Liver (tissue), 8 donors: ENCODE measurements at regions not wholly inside any gene's neighbourhood (a gene's known extent, or its start where the extent isn't known, plus 50 kb on each side); places are given as distances from the start of the nearest gene placed in this dataset.

Experiments used
- DNase-seq: peaks from one replicate; pipeline ENCODE4 v3.0.0-alpha.2; 2017; ENCODE audit warnings: low spot score
- H3K27ac ChIP-seq, 2 donors: one replicate each; pipeline ENCODE4 v1.7.0; 2013; ENCODE audit warnings: inconsistent platforms in 2 of 2, low read length in 2 of 2, control low read depth in 1 of 2, low read depth in 1 of 2, mild to moderate bottlenecking in 1 of 2
- H3K27me3 ChIP-seq, 4 donors: one replicate each; pipeline versions ENCODE4 v1.6.1 to v1.7.0; 2013; ENCODE audit warnings: low read length in 3 of 4, inconsistent platforms in 1 of 4, mild to moderate bottlenecking in 1 of 4, moderate library complexity in 1 of 4; ENCODE audit not compliant: control insufficient read depth in 4 of 4, insufficient read depth in 4 of 4
- H3K36me3 ChIP-seq, 4 donors: one replicate each; pipeline versions ENCODE4 v1.6.1 to v1.7.0; 2013; ENCODE audit warnings: low read length in 3 of 4, mild to moderate bottlenecking in 3 of 4, low read depth in 1 of 4, moderate library complexity in 1 of 4; ENCODE audit not compliant: control insufficient read depth in 4 of 4, insufficient read depth in 3 of 4
- H3K4me1 ChIP-seq, 4 donors: one replicate each; pipeline versions ENCODE4 v1.6.1 to v1.7.0; 2013; ENCODE audit warnings: low read length in 3 of 4, mild to moderate bottlenecking in 3 of 4, moderate library complexity in 1 of 4; ENCODE audit not compliant: control insufficient read depth in 4 of 4, insufficient read depth in 4 of 4
- H3K4me3 ChIP-seq, 3 donors: one replicate each; pipeline versions ENCODE4 v1.6.1 to v1.7.0; 2013; ENCODE audit warnings: low read length in 3 of 3, control low read depth in 1 of 3, low read depth in 1 of 3, mild to moderate bottlenecking in 1 of 3
- H3K9ac ChIP-seq, 2 donors: one replicate each; pipeline ENCODE4 v1.7.0; 2013; ENCODE audit warnings: low read length in 2 of 2, mild to moderate bottlenecking in 2 of 2, moderate library complexity in 2 of 2, control low read depth in 1 of 2, low read depth in 1 of 2
- H3K9me3 ChIP-seq, 4 donors: one replicate each; pipeline versions ENCODE4 v1.6.1 to v1.7.0; 2013; ENCODE audit warnings: low read length in 3 of 4; ENCODE audit not compliant: control insufficient read depth in 4 of 4
- ATF3 ChIP-seq: IDR thresholded peaks from 2 replicates; pipeline ENCODE4 v1.6.1; 2016; ENCODE audit warnings: antibody characterized with exemption
- CTCF ChIP-seq: fragments of 150-350 bp; IDR thresholded peaks from 2 replicates; pipeline ENCODE4 v1.5.1; 2017; ENCODE audit warnings: improper control_type of control experiment, low read depth, low read length; ENCODE audit not compliant: missing input control
- EGR1 ChIP-seq, 2 donors: IDR thresholded peaks; 2 replicates each; pipeline ENCODE4 v1.6.1; 2016 to 2018; ENCODE audit warnings: antibody characterized with exemption in 2 of 2, low read depth in 2 of 2
- FOXA1 ChIP-seq: IDR thresholded peaks from 2 replicates; pipeline ENCODE4 v1.6.1; 2016; ENCODE audit warnings: antibody characterized with exemption
- FOXA2 ChIP-seq: IDR thresholded peaks from 2 replicates; pipeline ENCODE4 v1.6.1; 2016; ENCODE audit warnings: antibody characterized with exemption
- GABPA ChIP-seq, 2 donors: IDR thresholded peaks in 1 of 2; conservative IDR thresholded peaks in 1 of 2; 2 replicates each; pipeline ENCODE4 v1.6.1; 2016; ENCODE audit warnings: antibody characterized with exemption in 2 of 2, mild to moderate bottlenecking in 1 of 2, moderate library complexity in 1 of 2
- HNF4G ChIP-seq: IDR thresholded peaks from 2 replicates; pipeline ENCODE4 v1.6.1; 2016; ENCODE audit warnings: antibody characterized with exemption
- JUND ChIP-seq, 2 donors: IDR thresholded peaks; 2 replicates each; pipeline ENCODE4 v1.6.1; 2016; ENCODE audit warnings: antibody characterized with exemption in 2 of 2
- MAX ChIP-seq: IDR thresholded peaks from 2 replicates; pipeline ENCODE4 v1.6.1; 2016; ENCODE audit warnings: antibody characterized with exemption
- NR2F2 ChIP-seq: IDR thresholded peaks from 2 replicates; pipeline ENCODE4 v1.6.1; 2016; ENCODE audit warnings: antibody characterized with exemption
- RAD21 ChIP-seq, 2 donors: IDR thresholded peaks; 2 replicates each; pipeline ENCODE4 v1.6.1; 2016; ENCODE audit warnings: antibody characterized with exemption in 2 of 2, mild to moderate bottlenecking in 2 of 2
- REST ChIP-seq: IDR thresholded peaks from 2 replicates; pipeline ENCODE4 v1.6.1; 2016; ENCODE audit warnings: antibody characterized with exemption, mild to moderate bottlenecking
- RXRA ChIP-seq, 2 donors: IDR thresholded peaks; 2 replicates each; pipeline ENCODE4 v1.6.1; 2017 to 2018; ENCODE audit warnings: antibody characterized with exemption in 2 of 2, mild to moderate bottlenecking in 1 of 2
- SP1 ChIP-seq: IDR thresholded peaks from 2 replicates; pipeline ENCODE4 v1.6.1; 2018; ENCODE audit warnings: antibody characterized with exemption, mild to moderate bottlenecking
- TAF1 ChIP-seq: conservative IDR thresholded peaks from 2 replicates; pipeline ENCODE4 v1.6.1; 2016; ENCODE audit warnings: antibody characterized with exemption, mild to moderate bottlenecking
- YY1 ChIP-seq: IDR thresholded peaks from 2 replicates; pipeline ENCODE4 v1.6.1; 2016; ENCODE audit warnings: antibody characterized with exemption, mild to moderate bottlenecking
- ZBTB33 ChIP-seq: IDR thresholded peaks from 2 replicates; pipeline ENCODE4 v1.6.1; 2016; ENCODE audit warnings: antibody characterized with exemption
- WGBS: extraction: QIAGEN DNeasy Blood & Tissue Kit; methylation state at CpG from one replicate; pipeline ENCODE4 v1.1.7; 2013; 5-methylcytosine and 5-hydroxymethylcytosine counted together
- donor health status: healthy.
- donor health status: healthy.
- donor health status: healthy.
- donor health status: healthy.
- donor health status: healthy.

GRCh38 chr17:12395733-12396354, 269.8 kb upstream of the MYOCD start:
- 43% methylated on average over 5 of the region's 5 CpGs for WGBS
- TF ChIP-seq ATF3 = no peak
- TF ChIP-seq FOXA1 = no peak
- peak; percentile 36 for TF ChIP-seq CTCF
- no peak for TF ChIP-seq RAD21 (IDR thresholded peaks at IDR 0.05)
- TF ChIP-seq NR2F2 = no peak
- no peaks in the 10 kb centered on the region for H3K36me3 ChIP-seq
- no peaks in the 10 kb centered on the region for H3K4me1 ChIP-seq
- DNase-seq = no peak
- H3K4me3 ChIP-seq = no peak overlapping the region
- H3K9me3 ChIP-seq = no peaks in the 10 kb centered on the region
- H3K27ac ChIP-seq = no peak overlapping the region
- no peaks in the 10 kb centered on the region for H3K27me3 ChIP-seq
- no peak overlapping the region for H3K9ac ChIP-seq

- no peak for TF ChIP-seq MAX
- TF ChIP-seq FOXA1 = no peak
- no peak for TF ChIP-seq YY1
- TF ChIP-seq JUND (IDR thresholded peaks at IDR 0.05) = no peak
- no peak for TF ChIP-seq EGR1 (IDR thresholded peaks at IDR 0.05; ENCODE audit: low read depth in 2 of 2)
- no peak for TF ChIP-seq GABPA (IDR thresholded peaks at IDR 0.05 in 1 of 2, conservative IDR thresholded peaks at IDR 0.05 in 1 of 2)
- WGBS = 67% methylated on average over 8 of the region's 8 CpGs
- no peak overlapping the region for H3K9ac ChIP-seq
Measured at GRCh38 chr17:12398441-12399051, 267.1 kb upstream of the MYOCD start.

GRCh38 chr17:12402963-12403622, 262.6 kb upstream of the MYOCD start:
- TF ChIP-seq MAX (no peak), TAF1 (no peak), GABPA (IDR thresholded peaks at IDR 0.05 in 1 of 2, conservative IDR thresholded peaks at IDR 0.05 in 1 of 2) (no peak), RXRA (IDR thresholded peaks at IDR 0.05) (no peak), REST (no peak), HNF4G (no peak), FOXA1 (no peak), ZBTB33 (no peak), JUND (IDR thresholded peaks at IDR 0.05) (no peak), NR2F2 (no peak), RAD21 (IDR thresholded peaks at IDR 0.05) (no peak), YY1 (no peak), FOXA2 (no peak), SP1 (no peak)
- Histone ChIP-seq H3K9me3 (no peaks in the 10 kb centered on the region), H3K36me3 (no peaks in the 10 kb centered on the region), H3K27ac (no peak overlapping the region), H3K9ac (no peak overlapping the region), H3K27me3 (peaks cover 0 to 4% (median under 1%) of the 10 kb centered on the region in 4 donors), H3K4me3 (no peak overlapping the region), H3K4me1 (no peaks in the 10 kb centered on the region)
- 68% methylated on average over 5 of the region's 5 CpGs for WGBS
- no peak for DNase-seq

More at GRCh38 chr17:12398441-12399051, 267.1 kb upstream of the MYOCD start:
- no peaks in the 10 kb centered on the region for H3K36me3 ChIP-seq
- H3K4me1 ChIP-seq = no peaks in the 10 kb centered on the region
- no peak for DNase-seq
- no peaks in the 10 kb centered on the region for H3K9me3 ChIP-seq
- no peak overlapping the region for H3K27ac ChIP-seq
- H3K27me3 ChIP-seq = no peaks in the 10 kb centered on the region
- no peak overlapping the region for H3K4me3 ChIP-seq
